HG03558 (cell line): ENCODE measurements at regions not wholly inside any gene's neighbourhood (a gene's known extent, or its start where the extent isn't known, plus 50 kb on each side); places are given as distances from the start of the nearest gene placed in this dataset.
A peak's percentile ranks its signal among the peaks of the same experiment; 100 is the strongest.

Source experiments
- ATAC-seq: cut with Tn5 transposase; IDR thresholded peaks from one replicate; pipeline ENCODE4 v1.9.1; 2021; ENCODE audit warnings: moderate number of reproducible peaks; ENCODE audit not compliant: unreplicated experiment; ENCODE audit errors: extremely low read depth

DNA sequence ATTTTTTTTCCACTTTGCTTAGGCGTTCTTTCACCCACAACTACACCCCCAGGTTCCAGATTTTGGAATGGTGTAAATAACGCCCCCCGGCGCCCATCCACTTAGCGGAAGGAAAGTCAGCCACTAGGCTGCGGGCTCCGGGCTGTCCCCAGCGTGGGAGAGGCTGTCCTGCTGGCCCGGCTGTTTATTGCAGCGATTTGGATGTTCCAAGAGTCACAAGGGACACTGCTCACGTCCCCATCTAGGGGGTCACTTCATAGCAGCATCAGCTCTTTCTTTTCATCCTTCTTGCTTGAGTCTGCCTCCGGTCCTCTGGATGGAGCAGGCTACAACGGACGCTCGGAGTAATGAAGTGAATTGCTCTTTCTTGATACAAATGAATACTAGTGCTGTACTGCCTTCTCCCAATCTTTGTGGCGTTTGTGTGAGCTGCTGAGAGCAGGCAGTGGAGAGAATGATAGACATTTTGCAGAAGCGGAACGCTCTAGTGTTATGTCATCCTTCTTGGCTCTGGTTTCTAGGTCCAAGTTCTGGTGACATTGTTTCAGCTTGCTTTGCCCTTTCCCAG lies 50.7 kb upstream of the PAIP2B start:
- ATAC-seq = no peak

DNA sequence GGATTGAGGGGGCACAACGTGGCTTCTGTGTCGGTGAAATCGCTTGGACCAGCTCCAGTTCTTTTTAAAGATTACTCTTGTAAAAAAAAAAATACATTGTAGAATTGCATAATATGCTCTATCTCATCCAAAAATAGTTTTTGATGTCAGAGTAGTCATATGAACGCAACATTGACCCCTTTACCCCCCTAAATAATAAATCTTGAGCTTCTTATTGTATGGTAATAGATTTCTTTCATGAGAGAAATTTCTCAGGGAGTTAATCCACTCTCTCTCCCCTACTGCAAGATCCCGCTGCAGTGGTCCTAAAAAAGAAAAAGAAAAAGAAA lies 50.2 kb upstream of the PAIP2B start:
- ATAC-seq = no peak

DNA sequence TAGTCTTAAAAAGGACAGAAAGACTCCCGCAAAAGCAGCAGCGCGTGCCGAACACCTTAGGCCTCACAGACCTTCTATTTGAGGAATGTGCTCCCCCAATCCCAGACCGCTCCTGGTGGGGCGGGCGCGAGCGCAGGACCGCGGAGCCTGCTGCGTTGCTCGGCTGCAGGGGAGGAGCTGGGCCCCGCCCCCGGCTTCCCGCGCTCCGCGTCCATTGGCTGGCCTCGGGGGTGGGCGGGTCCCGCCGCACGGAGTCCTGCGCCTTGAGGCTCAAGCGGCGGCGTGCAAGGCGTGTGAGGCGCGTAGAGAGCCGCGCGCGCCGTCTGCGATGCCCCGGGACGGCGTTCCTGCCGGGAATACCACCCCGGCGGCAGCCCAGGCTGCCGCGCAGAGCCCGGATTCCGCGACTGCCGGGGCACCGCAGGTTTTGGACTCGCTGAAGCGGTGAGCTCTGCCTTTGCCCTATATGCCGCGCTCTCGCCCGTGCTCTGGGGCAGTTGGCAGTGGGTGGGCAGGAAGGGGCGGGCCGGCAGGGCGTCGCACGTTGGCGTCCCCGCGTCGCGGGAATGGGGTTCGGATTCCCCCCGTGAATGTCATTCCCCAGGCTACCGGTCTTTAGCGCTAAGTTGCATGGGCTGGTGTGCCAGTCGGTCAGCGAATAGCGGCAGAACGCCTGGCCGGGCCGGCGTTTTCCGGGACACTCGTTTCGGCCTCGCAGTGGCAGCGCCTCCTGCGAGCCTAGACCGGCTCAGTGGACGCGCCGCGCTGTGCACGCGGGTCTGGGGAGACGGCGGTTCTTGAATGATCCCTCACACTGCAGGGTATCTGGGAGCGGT lies 49.6 kb upstream of the PAIP2B start:
- peak; percentile 94 for ATAC-seq
